Esophagus mucosa (tissue), 1 donor: ENCODE measurements at regions not wholly inside any gene's neighbourhood (a gene's known extent, or its start where the extent isn't known, plus 50 kb on each side); places are given as distances from the start of the nearest gene placed in this dataset.

ENCODE experiments used
- ATAC-seq: fragments of 200-7000 bp; cut with Tn5 transposase; one replicate; pipeline ENCODE4 v1.9.1; 2020
- donor health status: DM: yes; HTN: yes; CAD: no.

- no peak for ATAC-seq
These were observed 543.2 kb upstream of the NRXN1 start for GRCh38 chr2:51575181-51575580.

- no peak for ATAC-seq
These were observed 527.1 kb upstream of the NRXN1 start for GRCh38 chr2:51559026-51559425.

GRCh38 chr2:51553476-51553875 is 521.5 kb upstream of the NRXN1 start:
- ATAC-seq: no peak

GRCh38 chr2:51535763-51536162 is 503.8 kb upstream of the NRXN1 start:
- no peak for ATAC-seq

GRCh38 chr2:51534166-51534565 is 502.2 kb upstream of the NRXN1 start:
- ATAC-seq: no peak

GRCh38 chr2:51528156-51528555 is 496.2 kb upstream of the NRXN1 start:
- ATAC-seq: no peak

- no peak for ATAC-seq
These were observed 494.8 kb upstream of the NRXN1 start for GRCh38 chr2:51526766-51527165.

- no peak for ATAC-seq
These were observed 484.7 kb upstream of the NRXN1 start for GRCh38 chr2:51516667-51517066.

GRCh38 chr2:51511002-51511401 is 479.1 kb upstream of the NRXN1 start:
- no peak for ATAC-seq

- no peak for ATAC-seq
These were observed 478.4 kb upstream of the NRXN1 start for GRCh38 chr2:51510303-51510702.

- ATAC-seq: no peak
These were observed 473.6 kb upstream of the NRXN1 start for GRCh38 chr2:51505533-51505932.

- no peak for ATAC-seq
These were observed 458.8 kb upstream of the NRXN1 start for GRCh38 chr2:51490576-51491234.

GRCh38 chr2:51484605-51485004 is 452.7 kb upstream of the NRXN1 start:
- no peak for ATAC-seq

GRCh38 chr2:51483720-51484119 is 451.8 kb upstream of the NRXN1 start:
- no peak for ATAC-seq

- no peak for ATAC-seq
These were observed 440.9 kb upstream of the NRXN1 start for GRCh38 chr2:51472783-51473182.

GRCh38 chr2:51472300-51472699 is 440.4 kb upstream of the NRXN1 start:
- no peak for ATAC-seq

GRCh38 chr2:51469102-51469501 is 437.2 kb upstream of the NRXN1 start:
- ATAC-seq: no peak

GRCh38 chr2:51465326-51465725 is 433.4 kb upstream of the NRXN1 start:
- no peak for ATAC-seq

GRCh38 chr2:51454177-51454576 is 422.2 kb upstream of the NRXN1 start:
- no peak for ATAC-seq

GRCh38 chr2:51448911-51449310 is 417.0 kb upstream of the NRXN1 start:
- no peak for ATAC-seq

GRCh38 chr2:51441786-51442185 is 409.9 kb upstream of the NRXN1 start:
- no peak for ATAC-seq

- no peak for ATAC-seq
These were observed 392.5 kb upstream of the NRXN1 start for GRCh38 chr2:51424418-51424817.

- ATAC-seq: no peak
These were observed 388.6 kb upstream of the NRXN1 start for GRCh38 chr2:51420511-51420910.

- no peak for ATAC-seq
These were observed 381.8 kb upstream of the NRXN1 start for GRCh38 chr2:51413726-51414125.

GRCh38 chr2:51410331-51410730 is 378.4 kb upstream of the NRXN1 start:
- ATAC-seq: no peak
